ENCODE measurements at regions not wholly inside any gene's neighbourhood (a gene's known extent, or its start where the extent isn't known, plus 50 kb on each side); places are given as distances from the start of the nearest gene placed in this dataset.
"Not testable (repeated sequence)": the region's sequence is repeated elsewhere in the genome, so short reads cannot be mapped to it uniquely, and the experiment has no call there.

GRCh38 chr17:47066841-47067682, 88.0 kb upstream of the RPRML start:
- peak; percentile 72 to 77 for DNase-seq

GRCh38 chr17:47066095-47066494, 87.0 kb upstream of the RPRML start:
- DNase-seq, result no peak

- no peak for DNase-seq
Measured at GRCh38 chr17:47064684-47065083, 85.6 kb upstream of the RPRML start.

GRCh38 chr17:47063475-47063874, 84.4 kb upstream of the RPRML start:
- no peak for DNase-seq

GRCh38 chr17:47062851-47063250, 83.8 kb upstream of the RPRML start:
- DNase-seq, result not testable (repeated sequence)

GRCh38 chr17:47060005-47060404, 81.0 kb upstream of the RPRML start:
- DNase-seq, result not testable (repeated sequence)

GRCh38 chr17:47057830-47058229, 78.8 kb upstream of the RPRML start:
- DNase-seq, result no peak

- not testable (repeated sequence) for DNase-seq
Measured at GRCh38 chr17:47057279-47057678, 78.2 kb upstream of the RPRML start.

GRCh38 chr17:47056687-47057086, 77.6 kb upstream of the RPRML start:
- DNase-seq, result not testable (repeated sequence)

All from activated CD4-positive, alpha-beta T cell treated with anti-CD3 and anti-CD28 coated beads for 4 hours (primary cell).